WI38 (cell line): ENCODE measurements at regions not wholly inside any gene's neighbourhood (a gene's known extent, or its start where the extent isn't known, plus 50 kb on each side); places are given as distances from the start of the nearest gene placed in this dataset.

Experiments used
- H3K4me3 ChIP-seq: 2 replicates; pipeline ENCODE4 v1.5.1; 2011; ENCODE audit warnings: low read depth, mild to moderate bottlenecking, control low read depth, low read length
- CTCF ChIP-seq: IDR thresholded peaks from 2 replicates; pipeline ENCODE4 v1.5.1; 2012; ENCODE audit warnings: low read depth, mild to moderate bottlenecking, control low read depth, low read length

GRCh38 chr11:10618490-10618889 lies 50.0 kb upstream of the LYVE1 start:
- TF ChIP-seq CTCF: no peak
- no peak overlapping the region for H3K4me3 ChIP-seq
